NCI-H345 treated with DMSO at 0.1 percent for 48 hours (cell line): ENCODE measurements at regions not wholly inside any gene's neighbourhood (a gene's known extent, or its start where the extent isn't known, plus 50 kb on each side); places are given as distances from the start of the nearest gene placed in this dataset.
"Not testable (repeated sequence)": the region's sequence is repeated elsewhere in the genome, so short reads cannot be mapped to it uniquely, and the experiment has no call there.

ENCODE experiments used
- DNase-seq: peaks from one replicate; lab custom pipeline; 2025; ENCODE audit not compliant: unreplicated experiment; lab: John Stamatoyannopoulos, UW

DNA sequence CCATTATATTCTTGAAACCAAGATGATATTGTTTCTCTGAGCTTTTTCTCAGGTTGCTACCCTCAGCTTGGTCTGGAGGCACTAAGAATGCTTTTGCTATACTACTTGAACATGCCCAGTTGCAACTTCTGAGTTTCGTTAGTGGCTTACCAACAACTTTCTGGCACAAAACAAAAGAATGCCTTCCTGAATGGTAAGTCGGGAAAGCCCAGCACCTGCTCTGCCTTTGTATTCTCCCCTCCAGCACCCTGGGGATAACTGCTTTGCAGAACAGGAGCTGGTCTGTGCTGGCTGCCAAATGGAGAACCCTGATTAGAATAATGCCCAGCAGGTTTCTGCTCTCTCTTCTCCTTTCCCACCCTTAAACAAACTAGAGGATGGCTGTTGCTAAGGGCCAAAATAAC is 149.3 kb downstream of the TGFB2 start:
- DNase-seq, result peak; percentile 91

DNA sequence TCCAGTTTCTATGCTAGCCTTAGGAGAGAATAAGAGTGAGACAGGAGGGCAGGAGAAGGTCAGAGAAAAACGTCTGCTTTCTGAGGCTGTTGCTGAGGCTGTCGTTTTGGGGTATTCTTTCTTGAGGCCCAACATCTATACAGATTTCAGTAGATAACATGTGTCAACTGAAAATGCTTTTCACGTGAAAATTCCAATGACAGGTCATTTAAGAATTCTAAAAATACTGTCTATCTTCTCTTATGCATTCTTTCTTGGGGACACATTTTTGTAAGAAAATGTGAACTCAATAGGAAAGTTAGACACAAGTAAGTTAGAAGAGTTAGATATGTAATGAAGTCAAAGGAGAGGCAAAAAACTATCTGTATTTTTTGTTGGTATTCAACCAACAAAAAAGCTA is 150.8 kb downstream of the TGFB2 start:
- no peak for DNase-seq

GRCh38 chr1:218496561-218496960 is 151.4 kb downstream of the TGFB2 start:
- DNase-seq, result no peak

- DNase-seq, result no peak
Measured at GRCh38 chr1:218498056-218498938, 153.2 kb downstream of the TGFB2 start.

GRCh38 chr1:218499011-218499691 is 154.0 kb downstream of the TGFB2 start:
- DNase-seq, result no peak

GRCh38 chr1:218499911-218500310 is 154.8 kb downstream of the TGFB2 start:
- no peak for DNase-seq

DNA sequence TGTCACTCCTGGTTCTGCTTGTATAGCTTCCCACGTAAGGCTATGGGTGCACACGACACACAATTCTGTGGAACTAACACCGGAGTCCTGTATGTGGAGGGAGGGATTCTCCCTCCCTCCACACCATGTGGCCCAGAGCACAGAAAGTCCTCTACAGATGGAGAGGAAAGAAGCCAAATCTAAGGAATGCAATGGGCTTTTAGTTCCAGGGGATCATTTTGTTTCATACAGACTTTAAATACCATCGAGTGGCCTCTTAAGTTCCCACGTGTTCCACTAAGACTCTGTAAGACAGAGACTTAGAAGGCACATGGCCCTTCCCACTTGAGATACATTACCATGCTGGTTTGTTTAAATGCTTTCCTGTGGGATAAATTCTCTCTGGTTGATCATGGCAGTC is 156.0 kb downstream of the TGFB2 start:
- DNase-seq, result no peak

GRCh38 chr1:218502383-218502782 is 157.2 kb downstream of the TGFB2 start:
- DNase-seq, result no peak

GRCh38 chr1:218503102-218503501 is 158.0 kb downstream of the TGFB2 start:
- DNase-seq, result no peak

DNA sequence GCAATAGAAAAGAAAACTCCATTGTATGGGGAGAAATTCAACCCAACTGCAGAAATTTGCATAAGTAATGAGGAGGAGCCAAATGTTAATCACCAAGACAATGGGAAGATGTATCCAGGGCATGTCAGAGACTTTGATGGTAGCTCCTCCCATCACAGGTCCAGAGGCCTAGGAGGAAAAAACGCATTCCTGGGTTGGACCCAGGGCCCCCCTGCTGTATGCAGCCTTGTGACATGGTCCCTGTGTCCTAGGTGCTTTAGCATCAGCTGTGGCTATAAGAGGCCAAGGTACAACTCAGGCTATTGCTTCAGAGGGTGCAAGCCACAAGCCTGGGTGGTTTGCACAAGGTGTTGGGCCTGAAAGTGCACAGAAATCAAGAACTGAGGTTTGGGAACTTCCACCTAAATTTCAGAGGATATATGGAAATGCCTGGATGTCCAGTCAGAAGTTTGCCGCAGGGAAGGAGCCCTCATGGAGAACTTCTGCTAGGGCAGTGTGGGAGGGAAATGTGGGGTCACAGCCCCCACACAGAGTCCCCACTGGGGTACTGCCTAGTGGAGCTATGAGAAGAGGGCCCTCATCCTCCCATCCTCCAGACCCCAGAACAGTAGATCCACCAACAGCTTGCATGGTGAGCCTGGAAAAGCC is 162.3 kb downstream of the TGFB2 start:
- no peak for DNase-seq

- no peak for DNase-seq
Measured at GRCh38 chr1:218510153-218510772, 165.1 kb downstream of the TGFB2 start.

- DNase-seq, result no peak
Measured at GRCh38 chr1:218513328-218513727, 168.2 kb downstream of the TGFB2 start.

DNA sequence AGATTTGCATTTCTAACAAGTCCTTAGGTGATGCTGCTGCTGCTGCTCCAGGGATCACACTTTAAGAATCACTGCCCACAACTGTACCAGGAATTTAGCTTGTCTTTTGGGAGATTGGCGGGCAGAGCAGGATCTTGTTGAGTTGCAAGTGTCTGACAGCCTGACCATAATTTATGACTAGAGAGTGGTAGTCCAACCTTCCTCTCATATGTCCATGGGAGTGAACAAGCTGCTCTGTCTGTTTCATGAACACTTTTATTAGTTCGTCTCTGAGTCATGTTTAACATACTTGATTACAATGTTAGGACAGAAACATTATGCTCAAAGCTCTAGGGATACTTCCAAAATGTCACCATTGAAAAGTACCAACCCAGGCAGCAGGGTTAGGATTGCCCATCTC is 169.6 kb downstream of the TGFB2 start:
- no peak for DNase-seq

GRCh38 chr1:218516526-218516925 is 171.4 kb downstream of the TGFB2 start:
- DNase-seq, result no peak

GRCh38 chr1:218517459-218517858 is 172.3 kb downstream of the TGFB2 start:
- DNase-seq, result no peak

DNA sequence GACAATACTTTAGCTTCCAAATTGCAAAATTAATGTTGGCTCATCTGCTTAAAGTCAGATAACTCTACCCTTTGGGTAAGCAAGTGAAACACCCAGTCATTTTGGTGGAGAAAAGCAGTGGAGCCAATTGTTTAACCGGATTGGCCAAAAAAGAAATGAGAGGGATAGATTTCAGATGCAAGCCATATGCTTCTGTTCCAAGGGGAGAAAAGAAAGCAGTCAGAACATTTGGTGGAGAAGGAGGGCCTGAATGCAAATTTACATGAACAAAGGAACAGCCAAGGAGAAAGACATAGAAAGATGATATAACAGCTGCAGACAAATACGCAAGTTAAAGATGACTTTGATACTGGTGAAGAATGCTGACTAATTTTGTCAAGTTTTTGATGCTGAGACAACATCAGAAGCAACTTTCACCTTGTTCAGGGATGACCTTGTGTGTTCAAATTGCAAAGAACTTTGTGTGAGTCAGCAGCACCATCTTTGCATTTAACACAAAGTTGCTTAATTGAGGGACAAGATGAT is 173.1 kb downstream of the TGFB2 start:
- no peak for DNase-seq

GRCh38 chr1:218520646-218521045 is 175.5 kb downstream of the TGFB2 start:
- DNase-seq, result not testable (repeated sequence)

DNA sequence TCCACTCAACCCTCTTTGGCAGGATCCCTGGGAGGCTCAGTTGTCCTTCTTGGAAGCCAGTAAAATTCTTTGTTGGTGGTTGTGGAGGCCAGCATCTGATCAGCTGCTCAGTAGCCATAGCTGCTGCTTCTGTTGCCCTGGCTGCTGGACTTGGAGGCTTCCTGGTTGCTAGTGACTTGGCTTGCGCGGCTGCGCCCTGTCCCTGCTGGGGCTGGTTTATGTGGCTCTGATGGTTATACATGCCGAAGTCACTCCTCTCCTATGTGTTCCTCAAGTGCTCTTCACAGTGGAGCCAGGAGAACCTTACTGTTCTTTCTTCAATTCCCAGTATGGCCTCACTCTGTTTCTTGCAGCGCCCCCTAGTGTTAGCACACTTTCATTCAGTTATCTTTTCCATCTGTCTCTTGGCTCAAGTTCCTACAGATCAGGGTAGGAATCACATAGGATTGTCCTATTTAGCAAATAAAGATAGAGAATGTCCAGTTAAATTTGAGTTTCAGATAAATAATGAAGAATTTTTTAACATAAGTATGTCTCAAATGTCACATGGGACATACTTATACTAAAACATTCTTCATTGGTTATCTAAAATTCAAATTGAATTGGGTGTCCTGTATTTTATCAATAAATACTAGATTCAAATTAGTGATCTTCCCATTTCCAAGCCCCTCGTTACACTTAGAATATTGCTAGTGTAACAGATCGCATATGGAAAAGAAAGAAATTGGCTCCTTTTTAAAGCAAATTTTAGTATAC is 176.5 kb downstream of the TGFB2 start:
- DNase-seq, result no peak

DNA sequence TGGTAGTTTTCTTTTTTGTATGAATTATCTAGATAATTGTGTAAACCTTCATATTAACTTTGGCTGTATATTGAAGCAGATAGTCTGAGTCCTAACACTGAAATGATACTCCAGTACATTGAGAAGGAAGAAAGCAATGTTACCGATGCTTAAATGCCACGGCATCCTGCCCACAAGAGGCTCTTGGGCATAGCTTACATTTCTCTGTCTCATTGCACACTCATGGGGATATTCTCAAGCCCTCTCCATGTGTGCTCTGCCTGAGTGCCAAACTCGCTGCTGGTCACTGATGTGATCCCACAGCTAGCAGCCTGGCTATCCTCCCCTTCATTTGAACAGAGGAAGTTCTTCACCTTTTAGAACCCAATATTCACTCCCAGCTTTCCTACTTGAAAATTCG is 179.4 kb downstream of the TGFB2 start:
- DNase-seq, result no peak

DNA sequence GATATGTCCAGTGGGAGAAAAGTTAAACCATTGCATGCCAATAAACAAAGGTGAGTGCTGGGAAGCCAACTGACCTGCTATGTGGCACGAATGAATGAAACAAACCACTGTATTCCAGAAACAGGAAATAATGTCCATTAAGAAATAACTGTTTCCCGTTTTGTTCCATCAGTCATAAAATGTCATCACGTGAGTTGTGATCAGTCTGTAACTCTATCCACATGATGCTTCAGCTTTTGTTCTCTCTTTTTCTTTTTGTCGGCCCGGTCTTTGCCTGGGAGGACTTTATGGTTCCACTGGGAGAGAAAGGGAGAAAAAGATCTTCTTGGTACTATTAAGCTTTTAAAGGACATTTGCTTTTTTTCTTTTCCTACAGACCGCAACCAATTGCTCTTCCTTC is 179.9 kb downstream of the TGFB2 start:
- DNase-seq, result no peak
